Adrenal gland (tissue), 9 donors: ENCODE measurements at regions not wholly inside any gene's neighbourhood (a gene's known extent, or its start where the extent isn't known, plus 50 kb on each side); places are given as distances from the start of the nearest gene placed in this dataset.

Experiments used
- DNase-seq, 7 donors: peaks; one replicate each; pipeline ENCODE4 v3.0.0-alpha.2; 2019 to 2020
- H3K27ac ChIP-seq, 5 donors: fragments of 200-600 bp; sonication (generic) in 4 of 5; 1 replicate in 3 of 5; 2 replicates in 2 of 5; pipeline versions ENCODE4 v1.5.1 to v1.8.0; 2016 to 2020; ENCODE audit warnings: mild to moderate bottlenecking in 1 of 5
- H3K27me3 ChIP-seq: fragments of 200-600 bp; 2 replicates; pipeline ENCODE4 v1.8.0; 2021
- H3K36me3 ChIP-seq, 2 donors: fragments of 200-600 bp; replicated peaks in 1 of 2; 1 replicate in 1 of 2; 2 replicates in 1 of 2; pipeline versions ENCODE4 v1.5.1 to v1.8.0; 2018 to 2022
- H3K4me1 ChIP-seq, 2 donors: fragments of 200-600 bp; replicated peaks in 1 of 2; 1 replicate in 1 of 2; 2 replicates in 1 of 2; pipeline versions ENCODE4 v1.5.1 to v1.8.0; 2018 to 2021
- H3K4me3 ChIP-seq, 4 donors: fragments of 200-600 bp; sonication (generic) in 3 of 4; one replicate each; pipeline ENCODE4 v1.5.1; 2016 to 2018
- H3K9me3 ChIP-seq, 3 donors: fragments of 200-600 bp; sonication (generic) in 1 of 3; replicated peaks in 1 of 3; 1 replicate in 2 of 3; 2 replicates in 1 of 3; pipeline versions ENCODE4 v1.5.1 to v1.8.0; 2016 to 2021
- CTCF ChIP-seq, 6 experiments: fragments of 450-650 bp in 4 of 6; fragments of 200-600 bp in 2 of 6; sonication (generic) in 1 of 6; IDR thresholded peaks; 1 replicate in 5 of 6; 2 replicates in 1 of 6; pipeline versions ENCODE4 v1.5.1 to v1.8.0; 2016 to 2021; ENCODE audit warnings: antibody characterized with exemption in 6 of 6, mild to moderate bottlenecking in 2 of 6, moderate library complexity in 1 of 6
- POLR2A ChIP-seq, 2 donors: fragments of 450-650 bp; IDR thresholded peaks; one replicate each; pipeline ENCODE4 v1.6.1; 2017; ENCODE audit warnings: antibody characterized with exemption in 2 of 2, mild to moderate bottlenecking in 2 of 2, moderate library complexity in 1 of 2
- WGBS, 4 donors: extraction: QIAGEN DNeasy Blood & Tissue Kit in 2 of 4; methylation state at CpG; one replicate each; pipeline versions ENCODE4 v1.1.5 to v1.1.7; 2013 to 2017; 5-methylcytosine and 5-hydroxymethylcytosine counted together
- intact Hi-C, 2 donors: fragments of 100-400 bp; cut with DNase I; formaldehyde crosslinking; loops; one replicate each; pipeline versions ENCODE4 v1.14.1 to v1.15.0; 2022 to 2023
- donor health status: healthy with polysubstance abuse.
- donor health status: Bipolar disorder and iron deficiency.
- donor health status: DM: yes; HTN: yes; CAD: no.
- donor health status: DM: no; HTN: no; CAD: no.
- donor health status: DM: no; HTN: no; CAD: no.

GRCh38 chr12:115264605-115265004 lies 580.6 kb upstream of the TBX3 start:
- Histone ChIP-seq H3K36me3 (no peaks in the 10 kb centered on the region), H3K27me3 (no peaks in the 10 kb centered on the region), H3K27ac (no peak overlapping the region), H3K4me3 (no peak overlapping the region), H3K9me3 (no peaks in the 10 kb centered on the region), H3K4me1 (no peaks in the 10 kb centered on the region)
- intact Hi-C loops, result no loop called here
- 88 to 91% (median 89%) methylated on average over 6 of the region's 6 CpGs for WGBS, 4 donors
- TF ChIP-seq CTCF (IDR thresholded peaks at IDR 0.05) (no peak), POLR2A (IDR thresholded peaks at IDR 0.05) (no peak)
- DNase-seq, result no peak

GRCh38 chr12:115261691-115262398 lies 577.9 kb upstream of the TBX3 start:
- Histone ChIP-seq H3K27ac (no peak overlapping the region), H3K4me1 (no peaks in the 10 kb centered on the region), H3K9me3 (no peaks in the 10 kb centered on the region), H3K27me3 (no peaks in the 10 kb centered on the region), H3K36me3 (no peaks in the 10 kb centered on the region), H3K4me3 (no peak overlapping the region)
- TF ChIP-seq POLR2A (IDR thresholded peaks at IDR 0.05), result no peak
- TF ChIP-seq CTCF (IDR thresholded peaks at IDR 0.05), result no peak
- 61 to 69% (median 62%) methylated on average over 3 of the region's 3 CpGs for WGBS, 4 donors
- DNase-seq, result no peak
- intact Hi-C loops, result no loop called here

GRCh38 chr12:115260762-115261675 lies 577.0 kb upstream of the TBX3 start:
- H3K27ac ChIP-seq, result no peak overlapping the region
- intact Hi-C loops, result no loop called here
- no peak for DNase-seq
- no peaks in the 10 kb centered on the region for H3K9me3 ChIP-seq
- no peaks in the 10 kb centered on the region for H3K4me1 ChIP-seq
- 71 to 87% (median 81%) methylated on average over 7 of the region's 7 CpGs for WGBS, 4 donors
- no peaks in the 10 kb centered on the region for H3K36me3 ChIP-seq
- TF ChIP-seq POLR2A (IDR thresholded peaks at IDR 0.05) (no peak), CTCF (IDR thresholded peaks at IDR 0.05) (no peak)
- H3K27me3 ChIP-seq, result no peaks in the 10 kb centered on the region
- H3K4me3 ChIP-seq, result no peak overlapping the region

GRCh38 chr12:115259968-115260747 lies 576.2 kb upstream of the TBX3 start:
- TF ChIP-seq POLR2A (IDR thresholded peaks at IDR 0.05) (no peak), CTCF (IDR thresholded peaks at IDR 0.05) (no peak)
- Histone ChIP-seq H3K36me3 (no peaks in the 10 kb centered on the region), H3K9me3 (no peaks in the 10 kb centered on the region), H3K4me1 (no peaks in the 10 kb centered on the region), H3K27ac (no peak overlapping the region), H3K27me3 (no peaks in the 10 kb centered on the region), H3K4me3 (no peak overlapping the region)
- WGBS, 4 donors, result 92 to 99% (median 97%) methylated on average over 4 of the region's 4 CpGs
- intact Hi-C loops, result no loop called here
- no peak for DNase-seq
